ENCODE measurements at regions not wholly inside any gene's neighbourhood (a gene's known extent, or its start where the extent isn't known, plus 50 kb on each side); places are given as distances from the start of the nearest gene placed in this dataset.
"Not testable (repeated sequence)": the region's sequence is repeated elsewhere in the genome, so short reads cannot be mapped to it uniquely, and the experiment has no call there.

DNA sequence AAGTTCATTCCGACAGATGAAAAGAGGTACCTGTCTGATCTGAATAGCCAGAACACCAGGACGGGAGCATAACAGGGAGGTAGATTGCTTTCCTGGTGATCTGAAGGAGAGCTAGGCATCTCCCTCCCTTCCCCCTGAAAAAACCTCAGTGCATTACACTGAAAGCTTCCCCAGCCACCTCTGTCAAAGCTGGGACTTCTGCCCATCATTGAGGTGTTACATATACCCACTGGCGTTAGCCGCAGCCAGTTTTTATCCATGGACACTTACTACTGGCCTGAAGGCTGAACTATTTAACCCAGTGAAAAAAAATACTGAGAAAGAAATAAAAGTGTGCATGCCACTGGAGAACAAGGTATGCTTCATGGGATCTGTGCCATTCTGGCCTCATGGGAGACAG is 568.3 kb upstream of the ADAMTS5 start:
- Mint-ChIP-seq H3K36me3 (ENCODE audit: low read depth) (no peaks in the 10 kb centered on the region), H3K27me3 (no peaks in the 10 kb centered on the region), H3K4me3 (no peak overlapping the region), H3K27ac (no peak overlapping the region), H3K4me1 (no peaks in the 10 kb centered on the region)
- H3K9me3 ChIP-seq (ENCODE audit: control insufficient read depth, low read length, poor library complexity, severe bottlenecking) = no peaks in the 10 kb centered on the region
- ATAC-seq = no peak
- no peak for DNase-seq

DNA sequence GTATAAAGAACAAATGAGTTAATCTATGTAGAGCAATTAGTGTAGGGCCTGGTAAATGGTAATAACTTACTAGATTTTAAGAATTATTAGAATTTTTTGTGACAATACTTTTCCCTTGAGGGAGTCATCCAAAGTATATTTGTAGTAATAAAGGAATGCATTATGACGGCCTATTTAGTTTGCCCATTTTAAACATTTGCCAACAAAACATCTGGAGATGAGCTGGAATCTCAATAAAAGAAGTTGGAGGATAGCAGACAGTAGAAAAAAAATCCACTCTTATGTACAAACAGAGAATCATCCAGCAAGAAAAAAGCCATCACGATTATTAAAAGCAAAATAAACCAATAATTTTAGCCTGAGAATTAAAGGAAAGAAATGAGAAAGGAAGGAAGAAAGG is 567.3 kb upstream of the ADAMTS5 start:
- no peaks in the 10 kb centered on the region for H3K9me3 ChIP-seq (ENCODE audit: control insufficient read depth, low read length, poor library complexity, severe bottlenecking)
- Mint-ChIP-seq H3K4me1 (no peaks in the 10 kb centered on the region), H3K36me3 (ENCODE audit: low read depth) (no peaks in the 10 kb centered on the region), H3K4me3 (no peak overlapping the region), H3K27me3 (no peaks in the 10 kb centered on the region), H3K27ac (no peak overlapping the region)
- ATAC-seq = no peak
- DNase-seq = no peak

DNA sequence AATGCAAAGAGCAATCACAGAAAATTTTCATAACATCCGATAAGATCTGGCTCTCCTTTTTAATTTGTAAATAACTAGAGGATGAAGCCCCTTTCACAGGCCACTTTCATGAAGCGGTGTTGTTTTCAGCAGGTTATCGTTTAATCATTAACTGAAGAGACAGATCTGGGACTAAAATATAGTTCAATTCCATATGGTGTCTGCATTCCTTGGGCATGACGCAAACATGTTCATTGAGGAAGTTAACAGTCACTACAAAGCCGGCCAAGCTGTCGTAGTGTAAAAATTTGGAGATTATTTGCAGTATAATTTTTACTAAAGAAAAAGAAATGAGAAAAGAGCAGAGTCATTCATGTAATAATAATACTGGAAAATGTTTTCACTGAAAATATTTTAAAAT is 565.2 kb upstream of the ADAMTS5 start:
- ATAC-seq (no peak), DNase-seq (no peak)
- H3K36me3 Mint-ChIP-seq (ENCODE audit: low read depth) = no peaks in the 10 kb centered on the region
- no peak overlapping the region for H3K27ac Mint-ChIP-seq
- no peaks in the 10 kb centered on the region for H3K27me3 Mint-ChIP-seq
- no peaks in the 10 kb centered on the region for H3K9me3 ChIP-seq (ENCODE audit: control insufficient read depth, low read length, poor library complexity, severe bottlenecking)
- no peak overlapping the region for H3K4me3 Mint-ChIP-seq
- no peaks in the 10 kb centered on the region for H3K4me1 Mint-ChIP-seq

DNA sequence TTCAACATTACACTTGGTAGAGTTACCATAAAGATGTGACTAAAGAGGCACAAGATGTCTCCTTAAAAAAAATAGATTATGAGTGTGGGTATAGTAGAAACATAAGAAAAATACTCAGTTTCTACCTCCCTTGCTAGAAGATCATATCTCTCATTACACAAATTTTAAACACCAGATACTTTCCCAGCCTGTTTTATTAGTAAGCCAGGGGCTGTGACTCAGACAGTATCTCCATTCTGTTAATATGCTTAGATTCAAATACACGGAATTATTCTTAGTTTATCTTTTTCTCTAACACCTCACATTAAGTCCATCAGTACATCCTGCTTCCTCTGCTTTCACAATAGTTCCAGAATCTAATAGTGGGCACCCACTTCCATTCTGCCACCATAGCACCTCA is 561.8 kb upstream of the ADAMTS5 start:
- ATAC-seq = no peak
- Mint-ChIP-seq H3K27ac (no peak overlapping the region), H3K27me3 (no peaks in the 10 kb centered on the region), H3K4me1 (no peaks in the 10 kb centered on the region), H3K36me3 (ENCODE audit: low read depth) (no peaks in the 10 kb centered on the region), H3K4me3 (no peak overlapping the region)
- no peaks in the 10 kb centered on the region for H3K9me3 ChIP-seq (ENCODE audit: control insufficient read depth, low read length, poor library complexity, severe bottlenecking)
- no peak for DNase-seq

DNA sequence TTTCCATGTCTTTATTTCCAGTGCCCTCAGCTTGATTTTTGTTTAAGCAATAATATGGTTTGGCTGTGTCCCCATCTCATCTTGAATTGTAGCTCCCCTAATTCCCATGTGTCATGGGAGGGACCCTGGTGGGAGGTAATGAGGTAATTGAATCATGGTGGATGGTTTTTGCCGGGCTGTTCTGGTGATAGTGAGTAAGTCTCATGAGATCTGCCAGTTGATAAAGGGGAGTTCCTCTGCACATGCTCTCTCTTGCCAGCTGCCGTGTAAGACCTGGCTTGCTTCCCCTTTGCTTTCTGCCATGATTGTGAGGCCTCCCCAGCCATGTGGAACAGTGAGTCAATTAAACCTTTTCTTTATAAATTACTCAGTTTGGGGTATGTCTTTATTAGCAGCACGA is 559.6 kb upstream of the ADAMTS5 start:
- Mint-ChIP-seq H3K36me3 (ENCODE audit: low read depth) (no peaks in the 10 kb centered on the region), H3K27me3 (no peaks in the 10 kb centered on the region), H3K4me1 (no peaks in the 10 kb centered on the region), H3K4me3 (no peak overlapping the region), H3K27ac (no peak overlapping the region)
- H3K9me3 ChIP-seq (ENCODE audit: control insufficient read depth, low read length, poor library complexity, severe bottlenecking) = no peaks in the 10 kb centered on the region
- DNase-seq (no peak), ATAC-seq (no peak)

DNA sequence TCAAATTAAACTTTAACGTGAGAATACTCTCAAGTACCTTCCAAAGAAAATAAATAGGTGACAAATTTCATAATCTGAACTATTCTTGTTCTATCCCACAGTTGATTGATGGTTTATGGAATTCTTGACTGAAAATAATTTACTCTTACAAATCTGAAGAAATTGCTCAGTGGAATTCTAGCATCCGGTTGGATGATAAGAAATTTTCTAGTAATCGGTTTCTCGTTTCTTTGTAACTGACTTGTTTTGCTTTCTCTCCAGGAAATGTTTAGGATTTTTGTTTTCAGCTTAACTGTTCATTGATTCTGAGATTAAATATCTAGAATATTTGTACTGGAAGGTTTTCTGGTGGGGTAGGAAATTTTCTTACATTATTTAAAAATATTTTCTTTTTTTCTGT is 558.9 kb upstream of the ADAMTS5 start:
- DNase-seq (no peak), ATAC-seq (no peak)
- no peaks in the 10 kb centered on the region for H3K9me3 ChIP-seq (ENCODE audit: control insufficient read depth, low read length, poor library complexity, severe bottlenecking)
- Mint-ChIP-seq H3K36me3 (ENCODE audit: low read depth) (no peaks in the 10 kb centered on the region), H3K4me1 (no peaks in the 10 kb centered on the region), H3K4me3 (no peak overlapping the region), H3K27ac (no peak overlapping the region), H3K27me3 (no peaks in the 10 kb centered on the region)

DNA sequence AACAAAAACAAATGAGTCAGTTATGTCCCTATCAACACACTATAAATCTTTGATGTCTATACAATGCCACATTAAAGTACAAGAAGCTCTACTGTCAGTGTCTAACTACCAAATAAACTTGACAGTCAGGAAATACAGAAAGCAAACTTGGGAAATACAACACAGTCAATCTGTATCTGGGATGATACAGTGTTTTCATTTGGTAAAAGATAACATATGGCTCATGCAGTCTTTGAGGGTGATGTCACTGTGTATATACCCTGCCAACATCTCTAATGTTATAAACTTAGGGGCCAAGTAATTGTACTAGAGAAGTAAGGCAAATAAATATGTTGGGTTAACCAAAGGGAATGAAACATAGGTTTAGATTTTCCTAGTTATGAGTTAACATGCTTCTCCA is 552.5 kb upstream of the ADAMTS5 start:
- no peaks in the 10 kb centered on the region for H3K27me3 Mint-ChIP-seq
- no peaks in the 10 kb centered on the region for H3K9me3 ChIP-seq (ENCODE audit: control insufficient read depth, low read length, poor library complexity, severe bottlenecking)
- no peak overlapping the region for H3K4me3 Mint-ChIP-seq
- no peak for DNase-seq
- no peaks in the 10 kb centered on the region for H3K4me1 Mint-ChIP-seq
- H3K27ac Mint-ChIP-seq = no peak overlapping the region
- ATAC-seq = no peak
- H3K36me3 Mint-ChIP-seq (ENCODE audit: low read depth) = no peaks in the 10 kb centered on the region

DNA sequence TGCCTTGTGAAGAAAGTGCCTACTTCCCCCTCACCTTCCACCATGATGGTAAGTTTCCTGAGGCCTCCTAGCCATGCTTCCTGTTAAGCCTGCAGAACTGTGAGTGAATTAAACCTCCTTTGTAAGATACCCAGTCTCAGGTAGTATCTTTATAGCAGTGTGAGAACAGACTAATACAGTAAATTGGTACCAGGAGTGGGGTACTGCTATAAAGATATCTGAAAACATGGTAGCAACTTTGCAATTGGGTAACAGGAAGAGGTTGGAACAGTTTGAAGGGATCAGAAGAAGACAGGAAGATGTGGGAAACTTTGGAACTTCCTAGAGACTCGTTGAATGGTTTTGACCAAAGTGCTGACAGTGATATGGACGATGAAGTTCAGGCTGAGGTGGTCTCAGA is 550.3 kb upstream of the ADAMTS5 start:
- ATAC-seq; H3K4me1 Mint-ChIP-seq; H3K36me3 Mint-ChIP-seq (ENCODE audit: low read depth); H3K27ac Mint-ChIP-seq; H3K27me3 Mint-ChIP-seq; H3K9me3 ChIP-seq (ENCODE audit: control insufficient read depth, low read length, poor library complexity, severe bottlenecking); DNase-seq; H3K4me3 Mint-ChIP-seq: not testable (repeated sequence)

DNA sequence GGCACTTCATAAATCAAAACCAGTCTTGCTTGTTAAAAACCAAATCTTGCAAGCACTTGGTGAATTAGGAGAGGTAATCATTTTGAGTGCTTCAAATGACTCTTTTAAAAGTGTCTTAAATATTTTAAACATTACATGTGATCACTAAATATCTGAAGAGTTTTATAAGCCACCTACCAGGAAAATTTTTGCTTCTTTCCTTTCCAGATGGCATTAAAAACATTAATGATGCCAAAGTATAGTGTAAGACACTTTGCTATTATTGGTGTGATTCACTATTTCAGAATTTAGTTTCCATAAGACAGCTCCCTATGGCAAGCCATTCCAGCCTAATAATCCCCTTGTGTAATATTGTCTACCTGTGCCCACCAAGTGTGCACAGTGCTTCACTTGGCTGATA is 548.8 kb upstream of the ADAMTS5 start:
- Mint-ChIP-seq H3K27me3 (no peaks in the 10 kb centered on the region), H3K4me1 (no peaks in the 10 kb centered on the region), H3K4me3 (no peak overlapping the region), H3K27ac (no peak overlapping the region), H3K36me3 (ENCODE audit: low read depth) (no peaks in the 10 kb centered on the region)
- ATAC-seq (no peak), DNase-seq (no peak)
- no peaks in the 10 kb centered on the region for H3K9me3 ChIP-seq (ENCODE audit: control insufficient read depth, low read length, poor library complexity, severe bottlenecking)

DNA sequence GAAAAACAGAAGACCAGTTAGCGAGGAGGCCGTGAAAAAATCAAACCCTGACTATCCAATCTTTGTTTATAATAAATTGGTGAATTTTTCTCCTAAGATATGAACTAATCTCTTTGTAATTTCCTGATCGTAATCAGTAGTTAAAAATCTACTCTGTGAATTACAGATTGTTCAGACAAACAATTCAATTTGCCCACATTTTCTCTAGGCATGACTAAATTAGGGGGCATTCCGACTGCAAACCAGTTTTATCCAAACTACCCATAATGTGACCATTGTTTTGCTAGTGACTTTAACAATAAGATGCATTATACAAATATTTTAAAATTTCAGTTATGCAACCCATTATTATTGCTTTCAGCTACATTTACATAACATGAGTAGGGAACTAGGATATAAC is 546.9 kb upstream of the ADAMTS5 start:
- Mint-ChIP-seq H3K27me3 (no peaks in the 10 kb centered on the region), H3K4me1 (no peaks in the 10 kb centered on the region), H3K36me3 (ENCODE audit: low read depth) (no peaks in the 10 kb centered on the region), H3K27ac (no peak overlapping the region), H3K4me3 (no peak overlapping the region)
- no peak for DNase-seq
- ATAC-seq = no peak
- H3K9me3 ChIP-seq (ENCODE audit: control insufficient read depth, low read length, poor library complexity, severe bottlenecking) = no peaks in the 10 kb centered on the region

DNA sequence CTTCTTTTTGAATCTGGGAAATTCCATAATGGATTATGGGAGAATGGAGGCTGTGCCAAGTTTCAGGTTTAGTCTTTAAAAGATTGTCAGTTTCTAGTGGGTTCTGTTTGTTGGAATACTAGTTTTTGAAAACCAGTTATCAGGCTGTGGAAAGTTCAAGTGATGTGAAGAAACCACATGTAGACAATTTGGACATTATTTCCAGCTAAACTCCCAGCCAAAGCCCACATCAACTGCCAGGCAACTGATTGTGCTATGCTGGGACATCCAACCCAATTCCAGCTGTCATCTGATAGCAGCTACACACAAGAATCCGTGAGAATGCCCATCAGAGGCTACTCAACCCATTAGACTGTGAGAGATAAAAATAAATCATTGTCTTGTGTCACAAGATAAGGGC is 546.1 kb upstream of the ADAMTS5 start:
- H3K27ac Mint-ChIP-seq = no peak overlapping the region
- no peak overlapping the region for H3K4me3 Mint-ChIP-seq
- H3K27me3 Mint-ChIP-seq = no peaks in the 10 kb centered on the region
- no peaks in the 10 kb centered on the region for H3K4me1 Mint-ChIP-seq
- H3K9me3 ChIP-seq (ENCODE audit: control insufficient read depth, low read length, poor library complexity, severe bottlenecking) = no peaks in the 10 kb centered on the region
- no peaks in the 10 kb centered on the region for H3K36me3 Mint-ChIP-seq (ENCODE audit: low read depth)
- ATAC-seq = no peak
- DNase-seq = no peak

DNA sequence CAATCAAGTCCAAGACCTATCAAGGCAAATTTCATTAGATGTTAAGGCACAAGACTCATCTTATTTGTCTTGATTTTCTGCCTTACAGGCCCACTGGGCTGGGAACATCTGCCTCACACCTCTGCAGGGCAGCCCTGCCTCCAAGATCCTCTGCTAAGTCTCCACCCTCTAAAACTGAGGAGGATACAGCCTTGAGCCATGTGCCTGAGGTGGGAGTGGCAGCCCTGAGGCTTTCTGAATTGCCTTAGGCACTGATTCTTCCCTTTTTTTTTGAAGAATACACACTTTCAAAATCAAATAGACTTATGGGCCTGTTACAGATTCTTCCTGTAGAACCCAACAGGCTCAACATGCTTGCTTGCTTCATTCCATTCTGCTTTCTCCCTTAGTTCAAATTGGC is 544.3 kb upstream of the ADAMTS5 start:
- H3K27me3 Mint-ChIP-seq = no peaks in the 10 kb centered on the region

DNA sequence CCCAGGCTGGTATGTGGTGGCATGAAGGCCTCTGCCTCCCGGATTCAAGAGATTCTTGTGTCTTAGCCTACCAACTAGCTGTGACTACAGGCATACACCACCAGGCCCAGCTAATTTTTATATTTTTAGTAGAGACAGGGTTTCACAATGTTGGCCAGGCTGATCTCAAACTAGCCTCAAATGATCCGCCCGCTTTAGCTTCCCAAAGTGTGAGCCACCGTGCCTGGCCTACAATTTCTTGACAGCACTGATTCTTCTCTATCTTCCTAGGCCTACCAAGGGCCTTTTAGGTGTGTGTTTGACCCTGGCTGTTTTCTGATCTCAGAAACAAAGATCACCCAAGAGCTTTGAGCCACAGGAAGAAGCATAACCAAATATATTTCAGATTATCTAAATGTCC is 540.8 kb upstream of the ADAMTS5 start:
- ATAC-seq (no peak), DNase-seq (no peak)
- Mint-ChIP-seq H3K27ac (no peak overlapping the region), H3K27me3 (no peaks in the 10 kb centered on the region), H3K36me3 (ENCODE audit: low read depth) (no peaks in the 10 kb centered on the region), H3K4me3 (no peak overlapping the region), H3K4me1 (no peaks in the 10 kb centered on the region)
- H3K9me3 ChIP-seq (ENCODE audit: control insufficient read depth, low read length, poor library complexity, severe bottlenecking) = no peaks in the 10 kb centered on the region

More for the DNA sequence above, 544.3 kb upstream of the ADAMTS5 start:
- Mint-ChIP-seq H3K36me3 (ENCODE audit: low read depth) (no peaks in the 10 kb centered on the region), H3K4me1 (no peaks in the 10 kb centered on the region), H3K4me3 (no peak overlapping the region), H3K27ac (no peak overlapping the region)
- no peaks in the 10 kb centered on the region for H3K9me3 ChIP-seq (ENCODE audit: control insufficient read depth, low read length, poor library complexity, severe bottlenecking)
- DNase-seq (no peak), ATAC-seq (no peak)

DNA sequence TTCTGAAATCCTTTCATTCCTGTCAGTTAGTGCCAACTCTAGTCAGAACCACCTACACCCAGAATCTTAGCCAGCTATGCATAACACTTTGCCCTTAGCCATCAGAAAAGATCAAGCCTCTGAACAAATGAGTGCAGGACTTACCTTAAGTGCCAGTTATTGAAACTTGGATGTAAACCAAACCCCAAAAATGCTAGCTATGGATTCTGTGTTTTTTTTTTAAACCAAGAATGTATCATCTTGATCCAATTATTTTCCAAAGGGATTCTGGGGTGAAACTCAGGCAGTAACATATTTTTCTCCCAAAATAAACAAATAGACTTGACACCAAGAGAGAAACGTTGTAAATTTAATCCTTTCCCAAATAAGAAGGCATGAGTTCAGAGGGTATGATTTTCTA is 538.6 kb upstream of the ADAMTS5 start:
- ATAC-seq = no peak
- H3K27ac Mint-ChIP-seq = no peak overlapping the region

DNA sequence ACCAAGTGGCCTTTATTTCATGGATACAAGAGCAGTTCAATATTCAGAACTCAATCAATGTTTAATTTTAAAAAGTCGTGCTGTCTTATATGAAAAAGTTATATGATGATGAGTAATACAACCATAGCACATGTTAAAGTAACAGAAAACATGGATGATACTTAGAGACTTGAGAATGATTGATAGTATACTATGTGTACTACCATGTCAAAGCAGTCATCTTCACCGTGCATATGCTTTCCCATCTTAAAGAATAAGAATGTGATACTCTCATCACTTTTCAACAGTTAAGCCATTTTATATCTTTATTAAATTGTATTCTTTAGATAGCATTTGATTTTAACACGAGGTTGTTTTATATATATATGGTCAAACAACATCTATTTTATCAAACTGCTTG is 535.9 kb upstream of the ADAMTS5 start:
- ATAC-seq (no peak), DNase-seq (no peak)
- Mint-ChIP-seq H3K36me3 (ENCODE audit: low read depth) (no peaks in the 10 kb centered on the region), H3K4me3 (no peak overlapping the region), H3K27me3 (no peaks in the 10 kb centered on the region), H3K27ac (no peak overlapping the region), H3K4me1 (no peaks in the 10 kb centered on the region)
- no peaks in the 10 kb centered on the region for H3K9me3 ChIP-seq (ENCODE audit: control insufficient read depth, low read length, poor library complexity, severe bottlenecking)

More for the DNA sequence above, 538.6 kb upstream of the ADAMTS5 start:
- H3K9me3 ChIP-seq (ENCODE audit: control insufficient read depth, low read length, poor library complexity, severe bottlenecking) = no peaks in the 10 kb centered on the region
- Mint-ChIP-seq H3K27me3 (no peaks in the 10 kb centered on the region), H3K4me1 (no peaks in the 10 kb centered on the region), H3K4me3 (no peak overlapping the region), H3K36me3 (ENCODE audit: low read depth) (no peaks in the 10 kb centered on the region)
- DNase-seq = no peak
